ENCODE measurements at regions not wholly inside any gene's neighbourhood (a gene's known extent, or its start where the extent isn't known, plus 50 kb on each side); places are given as distances from the start of the nearest gene placed in this dataset.

DNA sequence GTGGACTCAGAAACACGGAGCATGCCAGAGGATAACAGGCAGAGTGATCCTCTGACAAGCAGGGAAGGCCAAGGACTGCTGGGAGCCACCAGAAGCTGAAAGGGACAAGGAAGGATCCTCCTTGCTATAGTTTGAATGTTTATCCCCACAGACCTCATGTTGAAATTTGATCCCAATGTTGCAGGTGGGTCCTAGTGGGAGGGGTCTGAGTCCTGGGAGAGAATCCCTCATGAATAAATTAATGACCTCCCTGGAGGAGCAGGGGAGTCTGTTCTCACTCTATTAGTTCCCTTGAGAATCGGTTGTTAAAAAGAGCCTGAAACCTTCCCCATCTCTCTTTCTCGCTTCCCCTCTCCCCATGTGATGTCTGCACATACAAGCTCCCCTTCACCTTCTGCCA is 124.4 kb downstream of the FBXO15 start:
- no peak overlapping the region for H3K4me3 Mint-ChIP-seq
- no peaks in the 10 kb centered on the region for H3K27me3 Mint-ChIP-seq (ENCODE audit: low read depth)
- H3K27ac Mint-ChIP-seq, result no peak overlapping the region
- H3K9me3 Mint-ChIP-seq, result no peaks in the 10 kb centered on the region
- H3K36me3 Mint-ChIP-seq (ENCODE audit: low read depth), result no peaks in the 10 kb centered on the region
- no peaks in the 10 kb centered on the region for H3K4me1 Mint-ChIP-seq (ENCODE audit: low read depth)

DNA sequence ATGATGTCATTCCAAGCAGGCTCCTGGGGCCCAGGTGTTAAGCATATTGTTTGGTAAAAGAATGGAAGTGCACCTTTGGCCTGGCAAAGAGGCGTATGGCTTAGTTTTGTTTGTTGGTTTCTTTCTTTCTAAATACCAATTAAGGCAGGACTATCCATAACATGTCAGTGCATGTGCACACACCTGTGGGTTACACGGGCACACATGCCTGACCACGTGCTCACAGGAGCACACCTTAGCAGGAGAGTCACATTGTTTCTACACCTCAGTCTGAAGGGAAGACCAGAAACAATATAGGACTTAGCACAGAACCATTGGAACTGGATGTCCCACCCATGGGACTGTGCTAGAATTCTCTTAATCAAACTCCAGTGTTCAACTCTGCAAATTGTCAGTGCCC is 127.8 kb downstream of the FBXO15 start:
- H3K4me1 Mint-ChIP-seq (ENCODE audit: low read depth), result no peaks in the 10 kb centered on the region
- no peak overlapping the region for H3K27ac Mint-ChIP-seq
- H3K27me3 Mint-ChIP-seq (ENCODE audit: low read depth), result no peaks in the 10 kb centered on the region
- no peaks in the 10 kb centered on the region for H3K36me3 Mint-ChIP-seq (ENCODE audit: low read depth)
- H3K4me3 Mint-ChIP-seq, result no peak overlapping the region
- no peaks in the 10 kb centered on the region for H3K9me3 Mint-ChIP-seq

DNA sequence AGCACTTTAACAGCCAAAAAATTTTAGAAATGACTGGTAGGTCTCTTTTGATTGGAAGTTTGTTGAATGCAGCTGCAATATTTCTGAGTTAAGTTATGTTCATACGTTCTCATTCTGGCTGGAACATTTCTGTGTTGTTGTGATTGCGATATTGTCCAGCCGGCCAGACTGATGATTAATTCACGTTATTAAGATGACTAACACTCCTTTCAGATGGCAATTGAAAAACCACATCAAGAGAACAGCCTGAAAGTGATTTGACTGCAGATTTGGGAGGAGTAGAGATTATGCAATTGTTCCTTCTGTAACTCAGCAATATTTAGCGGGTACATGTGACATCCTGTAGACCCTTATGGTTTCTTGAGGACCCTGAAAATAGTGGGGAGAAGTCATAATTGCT is 133.7 kb downstream of the FBXO15 start:
- Mint-ChIP-seq H3K36me3 (ENCODE audit: low read depth) (peaks cover 6% of the 10 kb centered on the region), H3K4me3 (no peak overlapping the region), H3K27ac (no peak overlapping the region), H3K4me1 (ENCODE audit: low read depth) (no peaks in the 10 kb centered on the region), H3K9me3 (no peaks in the 10 kb centered on the region), H3K27me3 (ENCODE audit: low read depth) (no peaks in the 10 kb centered on the region)

DNA sequence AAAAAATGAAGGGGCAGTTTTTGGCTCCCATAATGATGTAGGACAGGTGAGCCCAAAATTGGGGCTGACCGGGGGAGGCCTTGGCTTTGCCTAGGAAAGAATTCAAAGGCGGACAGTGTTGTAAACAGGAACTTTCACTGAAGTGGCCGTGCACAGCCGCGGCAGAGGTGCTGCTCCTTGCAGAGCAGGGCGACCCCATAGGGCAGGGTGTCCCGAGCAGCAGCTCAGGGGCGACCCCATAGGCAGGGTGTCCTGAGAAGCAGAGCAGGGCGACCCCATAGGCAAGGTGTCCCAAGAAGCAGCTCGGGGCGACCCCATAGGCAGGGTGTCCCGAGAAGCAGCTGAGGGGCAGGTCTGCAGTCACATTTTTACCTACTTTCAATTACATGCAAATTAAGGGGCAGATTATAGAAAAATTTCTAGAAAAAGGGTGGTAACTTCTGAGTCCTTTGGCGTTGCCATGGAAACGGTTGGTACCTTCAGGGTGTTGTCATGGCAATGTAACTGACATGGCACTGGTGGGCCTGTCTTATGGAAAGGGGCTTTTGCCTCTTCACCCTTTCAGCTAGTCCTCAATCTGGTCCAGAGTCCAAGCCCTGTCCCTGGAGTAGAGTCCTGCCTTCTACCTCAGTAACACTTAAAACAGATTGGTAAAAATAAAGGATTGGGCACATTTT is 134.5 kb downstream of the FBXO15 start:
- Mint-ChIP-seq H3K27me3 (ENCODE audit: low read depth) (no peaks in the 10 kb centered on the region), H3K36me3 (ENCODE audit: low read depth) (peaks cover 6% of the 10 kb centered on the region), H3K27ac (no peak overlapping the region), H3K9me3 (no peaks in the 10 kb centered on the region), H3K4me1 (ENCODE audit: low read depth) (no peaks in the 10 kb centered on the region), H3K4me3 (no peak overlapping the region)

DNA sequence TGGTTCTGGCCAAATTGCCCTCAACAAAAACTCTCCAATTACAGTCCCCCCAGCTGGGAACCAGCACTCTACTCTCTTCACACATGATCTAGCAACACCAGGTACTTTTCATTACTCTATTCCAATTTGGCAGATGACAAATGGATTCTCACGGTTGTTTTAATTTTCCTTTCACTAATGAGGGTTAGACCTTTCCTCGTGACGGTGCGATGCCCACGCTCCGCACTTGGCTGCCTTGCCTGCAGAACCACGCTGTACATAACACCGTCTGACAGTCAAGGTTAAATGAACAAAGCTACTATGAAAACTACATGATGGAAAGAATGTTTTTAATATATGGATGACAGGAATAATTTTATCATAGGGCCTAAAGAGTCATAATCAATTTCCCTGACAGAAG is 141.5 kb downstream of the FBXO15 start:
- no peak overlapping the region for H3K27ac Mint-ChIP-seq
- H3K27me3 Mint-ChIP-seq (ENCODE audit: low read depth), result no peaks in the 10 kb centered on the region
- H3K4me1 Mint-ChIP-seq (ENCODE audit: low read depth), result no peaks in the 10 kb centered on the region
- no peaks in the 10 kb centered on the region for H3K9me3 Mint-ChIP-seq
- H3K4me3 Mint-ChIP-seq, result no peak overlapping the region
- peaks cover 2% of the 10 kb centered on the region for H3K36me3 Mint-ChIP-seq (ENCODE audit: low read depth)

DNA sequence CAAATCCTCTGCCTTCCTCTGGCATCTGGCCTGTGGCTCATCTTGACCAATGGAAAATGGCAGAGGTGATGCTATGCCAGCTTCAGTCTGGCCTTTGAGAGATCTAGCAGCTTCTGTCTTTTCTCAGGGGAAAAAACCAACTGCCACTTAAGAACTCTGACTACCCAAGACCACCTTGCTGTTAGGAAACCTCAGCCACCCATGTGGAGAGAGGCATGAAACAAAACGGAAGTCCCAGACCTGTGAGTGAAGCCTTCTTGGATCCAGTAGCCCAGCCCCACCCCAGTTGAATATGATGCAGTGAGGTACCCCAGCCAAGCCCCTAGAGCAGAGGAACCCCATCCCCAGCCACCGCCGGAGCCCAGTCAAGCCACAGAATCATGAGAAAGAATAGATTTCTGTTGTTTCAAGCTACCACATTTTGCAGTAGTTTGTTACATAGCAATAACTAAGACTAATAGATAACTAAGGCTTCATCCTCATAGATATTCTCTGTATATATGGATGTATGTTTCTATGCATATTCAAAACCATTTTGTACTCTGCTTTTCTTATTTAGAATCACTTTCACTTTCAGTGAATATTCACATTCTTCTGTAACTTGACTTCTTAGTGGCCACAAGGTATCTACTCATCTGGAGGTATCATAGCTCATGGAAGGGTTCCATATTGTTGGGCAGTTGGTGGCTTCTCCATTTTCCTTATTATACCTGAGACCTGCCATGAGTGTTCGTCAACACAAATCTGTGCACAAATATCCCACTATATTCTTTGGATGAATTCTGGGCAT is 142.1 kb downstream of the FBXO15 start:
- H3K4me3 Mint-ChIP-seq, result no peak overlapping the region
- peaks cover 2% of the 10 kb centered on the region for H3K36me3 Mint-ChIP-seq (ENCODE audit: low read depth)
- no peak overlapping the region for H3K27ac Mint-ChIP-seq
- no peaks in the 10 kb centered on the region for H3K27me3 Mint-ChIP-seq (ENCODE audit: low read depth)
- no peaks in the 10 kb centered on the region for H3K9me3 Mint-ChIP-seq
- no peaks in the 10 kb centered on the region for H3K4me1 Mint-ChIP-seq (ENCODE audit: low read depth)

DNA sequence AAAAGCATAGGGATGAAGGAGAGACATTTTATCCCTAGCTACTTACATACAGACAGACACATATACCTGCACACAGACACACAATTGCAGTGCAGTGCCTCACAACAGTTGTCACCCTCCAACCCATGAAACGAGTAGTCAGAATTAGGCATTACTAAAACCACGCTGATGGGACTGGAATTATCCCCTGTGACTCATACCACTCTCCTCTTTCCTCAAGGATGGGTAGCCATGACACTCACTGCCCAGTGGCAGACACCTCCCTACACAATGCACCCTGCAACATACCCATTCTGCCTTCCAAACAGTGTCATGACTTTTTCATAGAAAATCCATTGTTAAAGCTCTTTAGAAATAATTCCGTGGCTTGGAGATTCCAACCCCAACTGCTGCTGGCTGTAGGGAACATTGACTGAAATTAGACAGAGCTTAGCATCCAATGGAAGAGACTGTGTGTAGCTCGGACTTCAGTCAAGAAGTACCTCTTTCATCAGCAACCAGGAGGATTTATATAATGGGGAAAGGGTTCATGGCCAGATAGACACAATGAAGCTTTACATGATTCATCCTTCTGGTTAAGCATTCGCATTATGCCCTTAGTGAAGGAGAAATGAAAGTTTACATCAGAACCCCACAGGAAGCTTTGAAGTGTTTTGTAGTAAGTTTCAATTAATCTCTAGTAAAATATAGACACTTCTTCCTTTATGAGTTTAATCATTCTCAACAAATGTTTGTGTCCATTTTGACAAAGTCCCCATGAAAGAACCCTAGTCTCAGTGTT is 155.2 kb downstream of the FBXO15 start:
- H3K27me3 Mint-ChIP-seq (ENCODE audit: low read depth), result no peaks in the 10 kb centered on the region
- H3K36me3 Mint-ChIP-seq (ENCODE audit: low read depth), result peaks cover 3% of the 10 kb centered on the region
- H3K4me1 Mint-ChIP-seq (ENCODE audit: low read depth), result no peaks in the 10 kb centered on the region
- peaks cover 13% of the 10 kb centered on the region for H3K9me3 Mint-ChIP-seq
- H3K27ac Mint-ChIP-seq, result no peak overlapping the region
- no peak overlapping the region for H3K4me3 Mint-ChIP-seq

DNA sequence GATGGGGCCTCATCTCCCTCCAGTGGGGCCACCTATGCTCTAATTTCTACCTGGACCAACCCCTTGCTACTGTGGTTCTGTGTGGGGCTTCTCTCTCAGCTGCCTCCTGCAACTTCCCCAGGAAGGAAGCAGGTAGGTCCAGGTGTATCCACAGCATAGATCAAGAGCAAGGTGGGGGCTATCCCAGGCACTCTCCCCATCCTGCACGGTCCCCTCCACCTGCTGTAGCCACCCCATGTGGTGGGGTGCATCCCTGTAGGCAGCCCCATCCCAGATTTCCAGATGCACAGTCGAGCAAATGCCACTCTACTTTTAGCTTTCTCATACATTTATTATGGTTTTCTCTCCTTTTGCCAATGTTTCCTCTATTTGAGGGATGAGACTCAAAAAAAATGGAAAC is 156.1 kb downstream of the FBXO15 start:
- no peak overlapping the region for H3K27ac Mint-ChIP-seq
- no peaks in the 10 kb centered on the region for H3K4me1 Mint-ChIP-seq (ENCODE audit: low read depth)
- peaks cover 7% of the 10 kb centered on the region for H3K9me3 Mint-ChIP-seq
- H3K27me3 Mint-ChIP-seq (ENCODE audit: low read depth), result no peaks in the 10 kb centered on the region
- H3K4me3 Mint-ChIP-seq, result no peak overlapping the region
- peaks cover 3% of the 10 kb centered on the region for H3K36me3 Mint-ChIP-seq (ENCODE audit: low read depth)

DNA sequence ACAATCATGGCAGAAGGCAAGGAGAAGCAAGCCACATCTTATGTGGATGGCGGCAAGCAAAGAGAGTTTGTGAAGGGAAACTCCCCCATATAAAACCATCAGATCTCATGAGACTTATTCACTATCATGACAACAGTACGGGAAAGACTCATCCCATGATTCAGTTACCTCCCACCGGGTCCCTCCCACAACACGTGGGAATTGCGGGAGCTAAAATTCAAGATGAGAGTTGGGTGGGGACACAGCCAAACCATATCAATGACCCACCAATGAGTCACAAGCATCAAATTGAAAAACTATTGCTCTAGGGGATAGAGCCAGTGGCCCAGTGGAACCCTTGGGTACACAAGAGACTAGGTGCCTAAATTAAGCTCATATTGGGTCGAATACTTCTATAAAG is 157.4 kb downstream of the FBXO15 start:
- peaks cover 3% of the 10 kb centered on the region for H3K36me3 Mint-ChIP-seq (ENCODE audit: low read depth)
- H3K27me3 Mint-ChIP-seq (ENCODE audit: low read depth), result no peaks in the 10 kb centered on the region
- H3K4me1 Mint-ChIP-seq (ENCODE audit: low read depth), result no peaks in the 10 kb centered on the region
- H3K27ac Mint-ChIP-seq, result no peak overlapping the region
- H3K9me3 Mint-ChIP-seq, result peaks cover 4% of the 10 kb centered on the region
- H3K4me3 Mint-ChIP-seq, result no peak overlapping the region

DNA sequence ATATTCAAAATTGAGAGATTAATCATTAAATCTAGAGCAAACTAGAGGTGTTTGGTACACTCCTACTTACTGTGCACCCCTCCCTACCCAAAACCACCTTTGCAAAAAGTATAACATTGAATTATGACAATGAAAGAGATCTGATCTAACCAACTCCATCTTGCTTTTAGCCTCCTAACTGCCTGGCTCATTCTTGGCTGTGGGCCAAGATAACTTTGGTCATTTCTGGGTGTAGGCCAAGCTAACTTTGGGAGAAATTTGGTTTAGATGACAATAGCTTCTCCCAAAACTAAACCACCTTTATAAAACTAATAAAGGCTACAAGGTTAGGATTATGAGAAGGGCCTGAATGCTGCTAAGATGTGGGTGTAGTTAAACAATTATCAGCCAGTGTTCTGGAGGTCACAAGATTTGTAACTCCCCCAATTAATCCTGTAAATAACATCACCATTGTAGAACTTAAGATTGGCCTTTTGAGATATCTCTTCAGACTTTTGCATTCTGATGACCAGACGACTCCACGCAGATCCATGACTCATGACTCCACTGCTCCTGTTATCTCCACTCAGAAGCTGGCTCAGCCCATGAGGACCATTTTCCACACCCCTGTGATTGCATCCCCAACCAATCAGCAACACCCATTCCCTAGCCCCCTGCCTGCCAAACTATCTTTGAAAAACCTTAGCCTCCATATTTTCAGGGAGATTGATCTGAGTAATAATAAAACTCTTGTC is 160.2 kb downstream of the FBXO15 start:
- H3K27ac Mint-ChIP-seq, result no peak overlapping the region
- H3K4me1 Mint-ChIP-seq (ENCODE audit: low read depth), result no peaks in the 10 kb centered on the region
- H3K4me3 Mint-ChIP-seq, result no peak overlapping the region
- H3K27me3 Mint-ChIP-seq (ENCODE audit: low read depth), result no peaks in the 10 kb centered on the region
- peaks cover 3% of the 10 kb centered on the region for H3K36me3 Mint-ChIP-seq (ENCODE audit: low read depth)
- peaks cover 4% of the 10 kb centered on the region for H3K9me3 Mint-ChIP-seq

DNA sequence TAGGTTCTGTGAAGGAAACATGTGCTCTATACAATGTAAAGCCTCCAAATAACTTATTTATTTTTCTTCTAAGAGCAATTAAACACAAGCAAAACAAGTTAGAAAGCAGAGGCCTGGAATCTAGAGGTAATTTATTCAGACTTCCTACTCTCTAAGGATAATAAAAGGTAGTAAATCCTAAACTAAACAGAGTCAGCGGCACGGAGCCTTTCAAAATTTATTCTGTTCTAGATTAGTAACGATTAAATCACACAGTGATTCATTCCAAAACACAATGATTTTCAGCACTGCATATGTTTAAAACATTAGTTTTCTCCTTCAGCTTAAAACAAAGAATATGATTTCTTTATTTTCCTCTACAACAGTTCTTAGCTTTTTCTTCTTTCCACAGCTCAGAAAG is 160.9 kb downstream of the FBXO15 start:
- Mint-ChIP-seq H3K27me3 (ENCODE audit: low read depth) (no peaks in the 10 kb centered on the region), H3K36me3 (ENCODE audit: low read depth) (peaks cover 3% of the 10 kb centered on the region), H3K4me1 (ENCODE audit: low read depth) (no peaks in the 10 kb centered on the region), H3K4me3 (no peak overlapping the region), H3K9me3 (peaks cover 4% of the 10 kb centered on the region), H3K27ac (no peak overlapping the region)

DNA sequence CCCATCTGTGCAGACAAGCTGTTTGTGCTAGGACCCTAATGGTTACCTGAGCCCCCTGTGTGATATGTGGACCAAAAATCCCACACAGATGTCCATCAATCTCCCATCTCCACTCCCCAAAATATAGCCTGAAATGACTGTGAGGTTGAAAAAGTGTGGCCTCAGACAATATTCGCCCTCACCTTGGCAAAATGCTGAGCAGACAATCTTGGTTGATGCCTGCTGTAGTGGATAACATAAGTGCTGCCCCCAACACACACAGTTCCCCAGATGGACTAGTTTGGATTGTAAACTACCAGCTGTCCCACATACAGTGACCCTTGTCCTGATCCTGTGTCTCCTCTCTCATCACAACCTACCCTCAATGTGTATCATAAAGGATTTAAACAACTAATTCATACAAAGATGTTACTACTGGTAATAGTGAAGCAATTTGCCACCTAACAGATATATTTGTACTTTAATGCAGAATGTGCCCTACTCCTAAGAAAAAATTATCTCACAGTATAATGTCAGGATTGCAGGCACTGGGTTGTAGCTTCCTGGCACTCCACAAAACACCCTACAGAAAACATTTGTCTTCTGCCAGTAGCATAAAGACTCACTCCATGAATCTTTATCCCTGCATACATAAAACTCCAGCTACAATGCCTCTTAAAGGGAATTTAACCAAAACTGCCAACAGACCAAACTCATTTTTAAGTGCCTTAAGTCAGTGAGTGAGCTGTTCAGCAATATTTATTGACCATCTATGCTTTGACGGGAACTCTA is 161.6 kb downstream of the FBXO15 start:
- peaks cover 3% of the 10 kb centered on the region for H3K36me3 Mint-ChIP-seq (ENCODE audit: low read depth)
- H3K4me3 Mint-ChIP-seq, result no peak overlapping the region
- no peaks in the 10 kb centered on the region for H3K4me1 Mint-ChIP-seq (ENCODE audit: low read depth)
- H3K27ac Mint-ChIP-seq, result peak overlapping the region; percentile 22
- H3K9me3 Mint-ChIP-seq, result peaks cover 4% of the 10 kb centered on the region
- no peaks in the 10 kb centered on the region for H3K27me3 Mint-ChIP-seq (ENCODE audit: low read depth)

DNA sequence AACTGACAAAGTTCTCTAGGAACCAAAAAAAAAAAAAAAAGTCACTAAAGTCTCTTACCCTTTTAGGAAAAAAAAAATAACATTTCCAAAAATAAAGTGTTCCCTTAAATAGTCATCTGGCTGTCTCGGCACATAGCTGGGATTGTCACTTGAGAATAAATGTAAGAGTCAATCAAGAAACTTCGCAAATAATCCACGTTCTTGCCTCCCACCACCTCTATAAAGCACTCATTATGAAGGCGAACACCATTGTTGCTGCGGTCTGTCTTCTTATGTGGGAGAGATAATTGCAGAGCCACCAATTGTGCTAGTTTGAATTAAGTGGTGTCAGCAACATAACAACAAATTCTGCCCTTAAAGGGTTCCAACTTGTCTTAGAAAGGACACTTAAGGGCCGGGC is 163.7 kb downstream of the FBXO15 start:
- peaks cover 3% of the 10 kb centered on the region for H3K36me3 Mint-ChIP-seq (ENCODE audit: low read depth)
- no peaks in the 10 kb centered on the region for H3K4me1 Mint-ChIP-seq (ENCODE audit: low read depth)
- H3K4me3 Mint-ChIP-seq, result no peak overlapping the region
- peaks cover 4% of the 10 kb centered on the region for H3K9me3 Mint-ChIP-seq
- no peak overlapping the region for H3K27ac Mint-ChIP-seq
- no peaks in the 10 kb centered on the region for H3K27me3 Mint-ChIP-seq (ENCODE audit: low read depth)

DNA sequence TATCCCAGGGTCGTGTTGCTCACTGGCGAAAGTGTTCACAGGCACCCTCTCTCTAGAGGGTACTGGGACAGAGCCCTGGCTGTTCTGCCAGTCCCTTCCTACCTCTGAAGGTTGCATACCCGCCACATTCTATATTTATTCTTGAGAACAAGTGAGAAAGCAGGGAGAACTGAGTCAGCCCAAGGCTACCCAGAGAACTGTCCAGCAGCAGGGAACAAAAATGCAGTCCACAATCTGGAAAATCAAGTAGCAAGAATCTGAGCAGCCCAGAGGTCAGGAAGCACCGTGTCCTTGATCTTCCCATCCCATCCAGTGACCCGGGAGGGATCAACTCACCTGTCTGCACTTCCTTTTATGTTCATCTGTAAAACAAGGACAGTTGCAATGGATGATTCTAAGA is 164.1 kb downstream of the FBXO15 start:
- Mint-ChIP-seq H3K27ac (no peak overlapping the region), H3K36me3 (ENCODE audit: low read depth) (peaks cover 3% of the 10 kb centered on the region), H3K4me3 (no peak overlapping the region), H3K9me3 (peaks cover 4% of the 10 kb centered on the region), H3K4me1 (ENCODE audit: low read depth) (no peaks in the 10 kb centered on the region), H3K27me3 (ENCODE audit: low read depth) (no peaks in the 10 kb centered on the region)

Data from T-helper 1 cell treated with Interleukin-12 subunit alpha and Interleukin-12 subunit beta and Interleukin-4 antibody, amounts not matched to agents 30 μg/mL and 1 μg/mL, for 36 hours (primary cell).